H1 (cell line): ENCODE measurements at regions not wholly inside any gene's neighbourhood (a gene's known extent, or its start where the extent isn't known, plus 50 kb on each side); places are given as distances from the start of the nearest gene placed in this dataset.

Source experiments
- MAFK ChIP-seq: IDR thresholded peaks from 2 replicates; pipeline ENCODE4 v1.6.1; 2012; ENCODE audit warnings: low read depth, mild to moderate bottlenecking, improper control_type of control experiment, low read length

- TF ChIP-seq MAFK = no peak
Measured at GRCh38 chr9:82612942-82613341, 450.0 kb downstream of the RASEF start (continued).
